HepG2 (cell line): ENCODE measurements at regions not wholly inside any gene's neighbourhood (a gene's known extent, or its start where the extent isn't known, plus 50 kb on each side); places are given as distances from the start of the nearest gene placed in this dataset.

Source experiments
- ARHGAP35 ChIP-seq: sonication (generic); formaldehyde crosslinking; IDR thresholded peaks from 2 replicates; pipeline ENCODE4 v1.9.0; 2022; ENCODE audit warnings: mild to moderate bottlenecking, inconsistent platforms, moderate library complexity, missing genetic modification reagents, borderline replicate concordance
- ZNF720 ChIP-seq: sonication (generic); formaldehyde crosslinking; IDR thresholded peaks from 2 replicates; pipeline ENCODE4 v1.4.0; 2020; ENCODE audit warnings: missing genetic modification reagents

GRCh38 chr3:181947606-181948005 is 235.9 kb downstream of the SOX2 start:
- TF ChIP-seq ZNF720 (CRISPR knock-in tag) (no peak), ARHGAP35 (no peak)
